ENCODE measurements at regions not wholly inside any gene's neighbourhood (a gene's known extent, or its start where the extent isn't known, plus 50 kb on each side); places are given as distances from the start of the nearest gene placed in this dataset.
A peak's percentile ranks its signal among the peaks of the same experiment; 100 is the strongest.
"Not testable (repeated sequence)": the region's sequence is repeated elsewhere in the genome, so short reads cannot be mapped to it uniquely, and the experiment has no call there.

GRCh38 chr7:106713452-106713851 is 52.5 kb upstream of the CCDC71L start:
- H3K27ac Mint-ChIP-seq; H3K4me3 Mint-ChIP-seq; H3K4me1 Mint-ChIP-seq (ENCODE audit: low read depth in 2 of 2); DNase-seq; ATAC-seq (replicated peaks); H3K9me3 Mint-ChIP-seq; H3K36me3 Mint-ChIP-seq (ENCODE audit: insufficient read depth): not testable (repeated sequence)
- H3K27me3 Mint-ChIP-seq = peaks cover 8 to 16% of the 10 kb centered on the region in 2 donors

- not testable (repeated sequence) for H3K9me3 Mint-ChIP-seq; H3K36me3 Mint-ChIP-seq (ENCODE audit: insufficient read depth); H3K4me1 Mint-ChIP-seq (ENCODE audit: low read depth in 2 of 2); H3K4me3 Mint-ChIP-seq; H3K27ac Mint-ChIP-seq; DNase-seq; H3K27me3 Mint-ChIP-seq; ATAC-seq (replicated peaks)
Observed at GRCh38 chr7:106714590-106715442, 53.9 kb upstream of the CCDC71L start.

DNA sequence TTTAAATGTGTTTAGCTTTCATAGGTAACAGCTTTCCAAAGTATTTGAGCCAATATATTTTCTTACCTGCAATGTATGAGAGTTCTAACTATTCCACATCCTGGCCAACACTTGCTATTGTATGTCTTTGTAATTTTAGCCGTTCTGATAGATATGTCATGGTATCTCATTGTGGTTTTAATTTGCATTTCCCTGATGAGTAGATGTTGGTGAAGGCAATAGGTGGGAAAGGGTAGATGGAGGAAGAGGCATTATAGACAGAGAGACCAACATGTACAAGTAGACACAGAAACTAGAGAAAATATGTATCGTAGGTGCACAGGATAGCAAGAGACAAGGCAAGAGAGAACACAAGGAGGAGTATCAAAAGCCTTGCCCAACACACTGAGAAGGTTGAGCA is 54.8 kb upstream of the CCDC71L start:
- H3K4me3 Mint-ChIP-seq = no peak overlapping the region
- ATAC-seq (replicated peaks) (no peak), DNase-seq (no peak)
- H3K36me3 Mint-ChIP-seq (ENCODE audit: insufficient read depth) = no peaks in the 10 kb centered on the region
- no peak overlapping the region for H3K27ac Mint-ChIP-seq
- no peaks in the 10 kb centered on the region for H3K4me1 Mint-ChIP-seq (ENCODE audit: low read depth in 2 of 2)
- H3K9me3 Mint-ChIP-seq = no peaks in the 10 kb centered on the region
- peaks cover 0 to 1% of the 10 kb centered on the region in 2 donors for H3K27me3 Mint-ChIP-seq

DNA sequence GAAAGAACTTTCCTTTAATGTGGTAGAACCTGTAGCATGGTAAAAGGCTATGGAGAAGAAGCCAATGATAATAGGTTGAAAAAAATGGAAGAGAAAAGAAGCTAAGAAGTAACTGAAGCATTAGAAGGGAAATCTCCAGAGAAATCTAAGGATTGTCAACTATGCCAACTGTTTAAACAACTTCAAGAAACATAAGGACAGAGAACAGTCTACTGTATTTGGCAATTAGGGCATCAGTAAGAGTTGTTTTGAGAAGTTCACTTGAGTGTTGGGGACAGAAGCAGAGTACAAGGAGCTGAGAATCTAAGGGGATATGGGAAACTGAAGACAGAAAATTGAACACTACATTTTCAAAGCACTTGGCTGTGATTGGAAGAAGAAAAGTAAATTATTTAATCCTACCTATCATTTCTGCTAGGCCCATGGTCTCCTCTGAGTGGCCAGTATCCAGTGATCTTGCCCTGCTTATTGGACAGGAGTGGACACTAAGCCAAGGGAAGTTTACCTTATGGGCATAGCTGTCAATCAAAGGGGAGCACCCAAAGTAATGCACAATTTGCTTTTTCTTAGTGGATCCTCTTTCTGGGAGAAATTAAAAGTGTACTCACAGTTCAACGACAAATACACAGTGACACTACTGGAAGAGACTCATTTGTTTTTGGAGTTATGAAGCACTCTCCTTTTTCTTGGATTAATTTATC is 56.4 kb upstream of the CCDC71L start:
- H3K27me3 Mint-ChIP-seq = peaks cover 0 to under 1% of the 10 kb centered on the region in 2 donors
- DNase-seq (no peak), ATAC-seq (replicated peaks) (no peak)
- H3K4me3 Mint-ChIP-seq = no peak overlapping the region
- no peak overlapping the region for H3K27ac Mint-ChIP-seq
- no peaks in the 10 kb centered on the region for H3K4me1 Mint-ChIP-seq (ENCODE audit: low read depth in 2 of 2)
- H3K9me3 Mint-ChIP-seq = no peaks in the 10 kb centered on the region
- no peaks in the 10 kb centered on the region for H3K36me3 Mint-ChIP-seq (ENCODE audit: insufficient read depth)

GRCh38 chr7:106717955-106718871 is 57.3 kb upstream of the CCDC71L start:
- Mint-ChIP-seq H3K9me3 (no peaks in the 10 kb centered on the region), H3K4me3 (no peak overlapping the region), H3K27me3 (peaks cover 7 to 9% of the 10 kb centered on the region in 2 donors), H3K27ac (no peak overlapping the region), H3K36me3 (ENCODE audit: insufficient read depth) (no peaks in the 10 kb centered on the region), H3K4me1 (ENCODE audit: low read depth in 2 of 2) (no peaks in the 10 kb centered on the region)
- ATAC-seq (replicated peaks) (peak; percentile 97), DNase-seq (peak; percentile 10 to 18 (median 13))

- no peaks in the 10 kb centered on the region for H3K36me3 Mint-ChIP-seq (ENCODE audit: insufficient read depth)
- no peak for ATAC-seq (replicated peaks)
- H3K4me1 Mint-ChIP-seq (ENCODE audit: low read depth in 2 of 2) = no peaks in the 10 kb centered on the region
- H3K9me3 Mint-ChIP-seq = no peaks in the 10 kb centered on the region
- no peak overlapping the region for H3K4me3 Mint-ChIP-seq
- no peak overlapping the region for H3K27ac Mint-ChIP-seq
- DNase-seq = no peak
- peaks cover 10 to 18% of the 10 kb centered on the region in 2 donors for H3K27me3 Mint-ChIP-seq
Observed at GRCh38 chr7:106720641-106721040, 59.7 kb upstream of the CCDC71L start.

- H3K36me3 Mint-ChIP-seq (ENCODE audit: insufficient read depth) = no peaks in the 10 kb centered on the region
- H3K9me3 Mint-ChIP-seq = no peaks in the 10 kb centered on the region
- H3K27me3 Mint-ChIP-seq = peaks cover 10 to 18% of the 10 kb centered on the region in 2 donors
- H3K4me1 Mint-ChIP-seq (ENCODE audit: low read depth in 2 of 2) = no peaks in the 10 kb centered on the region
- ATAC-seq (replicated peaks) (no peak), DNase-seq (no peak)
- no peak overlapping the region for H3K27ac Mint-ChIP-seq
- H3K4me3 Mint-ChIP-seq = no peak overlapping the region
Observed at GRCh38 chr7:106721816-106722785, 61.1 kb upstream of the CCDC71L start.

- Mint-ChIP-seq H3K4me3 (no peak overlapping the region), H3K36me3 (ENCODE audit: insufficient read depth) (no peaks in the 10 kb centered on the region), H3K27me3 (peaks cover 10 to 18% of the 10 kb centered on the region in 2 donors), H3K9me3 (no peaks in the 10 kb centered on the region), H3K4me1 (ENCODE audit: low read depth in 2 of 2) (no peaks in the 10 kb centered on the region), H3K27ac (no peak overlapping the region)
- ATAC-seq (replicated peaks) = no peak
- no peak for DNase-seq
Observed at GRCh38 chr7:106723398-106723797, 62.4 kb upstream of the CCDC71L start.

DNA sequence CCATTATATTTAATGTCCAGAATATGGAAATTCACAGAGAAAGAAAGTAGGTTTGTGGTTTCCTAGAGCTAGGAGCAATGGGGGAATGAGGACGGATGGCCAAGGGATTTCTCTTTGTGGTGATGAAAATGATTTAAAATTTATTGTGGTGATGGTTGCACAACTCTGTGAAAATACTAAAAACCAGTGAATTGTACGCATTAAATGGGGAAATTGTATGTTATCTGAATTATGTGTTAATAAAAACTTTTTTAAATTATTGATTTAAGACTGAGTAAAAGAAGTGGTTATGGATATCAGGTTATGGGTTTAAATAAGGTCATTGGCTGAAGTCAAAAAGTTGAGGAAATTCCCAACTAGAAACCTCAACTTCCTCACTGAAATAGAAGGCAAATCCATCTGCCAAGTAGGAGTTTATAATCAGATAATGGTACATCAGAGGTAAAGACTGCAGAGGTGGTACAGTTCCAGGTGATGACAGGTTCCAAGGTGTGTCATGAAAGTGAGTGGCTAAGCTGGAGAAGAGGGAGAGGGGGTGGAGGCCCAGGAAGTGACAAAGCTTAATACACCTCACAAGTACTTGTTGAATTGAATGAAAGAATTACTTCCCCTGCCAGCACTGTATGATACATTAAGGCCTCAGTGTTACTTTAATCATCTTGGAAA is 68.9 kb upstream of the CCDC71L start:
- no peak for ATAC-seq (replicated peaks)
- Mint-ChIP-seq H3K4me1 (ENCODE audit: low read depth in 2 of 2) (peaks cover 7% of the 10 kb centered on the region in 2 donors), H3K9me3 (no peaks in the 10 kb centered on the region), H3K27me3 (peaks cover 0 to under 1% of the 10 kb centered on the region in 2 donors), H3K4me3 (no peak overlapping the region), H3K27ac (no peak overlapping the region), H3K36me3 (ENCODE audit: insufficient read depth) (no peaks in the 10 kb centered on the region)
- no peak for DNase-seq

- H3K4me1 Mint-ChIP-seq (ENCODE audit: low read depth in 2 of 2) = peaks cover 7% of the 10 kb centered on the region in 2 donors
- no peak for DNase-seq
Observed at GRCh38 chr7:106731187-106731586, 70.2 kb upstream of the CCDC71L start.

DNA sequence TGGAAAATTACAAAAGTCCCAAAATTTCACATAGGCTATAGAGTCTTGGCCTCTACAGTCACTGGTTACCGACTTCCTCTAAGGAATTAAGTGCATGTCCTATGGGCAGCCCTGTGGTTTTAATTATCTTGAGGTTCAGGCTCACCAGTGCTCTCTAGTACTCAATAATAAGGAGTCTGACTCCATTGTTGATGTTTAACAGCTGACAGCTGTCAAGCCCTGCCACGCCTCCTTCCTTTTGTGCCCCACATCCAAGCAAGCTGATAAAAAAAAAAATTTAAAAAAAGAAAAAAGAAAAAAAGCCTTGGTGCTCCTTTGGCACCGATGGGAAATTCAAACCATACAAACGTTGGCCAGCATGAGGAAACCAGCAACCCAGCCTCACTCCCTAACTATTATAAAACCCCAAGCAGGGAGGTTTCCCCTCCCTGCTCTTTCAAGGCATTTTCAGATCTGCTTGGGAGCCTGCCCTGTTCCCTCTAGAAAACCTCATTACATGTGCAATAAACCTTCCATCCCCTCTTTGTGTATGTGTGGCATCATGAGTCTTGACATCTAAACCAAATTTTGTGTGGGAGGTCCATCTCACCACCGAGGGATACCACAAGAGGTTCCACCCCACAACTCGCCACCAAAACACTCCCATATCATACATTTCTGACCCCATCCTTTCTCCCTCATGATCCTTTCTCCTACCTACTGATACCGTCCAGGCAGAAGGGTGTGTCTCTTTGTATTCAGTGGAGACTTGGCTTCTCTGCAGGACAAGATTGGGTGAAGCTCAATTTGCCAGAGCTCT is 70.9 kb upstream of the CCDC71L start:
- DNase-seq = no peak
- Mint-ChIP-seq H3K4me3 (peak overlapping the region; percentile 3 to 13), H3K27me3 (no peaks in the 10 kb centered on the region), H3K27ac (peak overlapping the region in 1 of 2 donors; percentile 21), H3K9me3 (no peaks in the 10 kb centered on the region), H3K4me1 (ENCODE audit: low read depth in 2 of 2) (peaks cover 10 to 14% of the 10 kb centered on the region in 2 donors), H3K36me3 (ENCODE audit: insufficient read depth) (no peaks in the 10 kb centered on the region)
- ATAC-seq (replicated peaks) = peak; percentile 14

More at GRCh38 chr7:106731187-106731586, 70.2 kb upstream of the CCDC71L start:
- Mint-ChIP-seq H3K36me3 (ENCODE audit: insufficient read depth) (no peaks in the 10 kb centered on the region), H3K9me3 (no peaks in the 10 kb centered on the region), H3K27me3 (no peaks in the 10 kb centered on the region), H3K27ac (no peak overlapping the region), H3K4me3 (no peak overlapping the region)
- no peak for ATAC-seq (replicated peaks)

Data from effector memory CD8-positive, alpha-beta T cell (primary cell).